Body of pancreas (tissue), 4 donors: ENCODE measurements at regions not wholly inside any gene's neighbourhood (a gene's known extent, or its start where the extent isn't known, plus 50 kb on each side); places are given as distances from the start of the nearest gene placed in this dataset.
A peak's percentile ranks its signal among the peaks of the same experiment; 100 is the strongest.
"Not testable (repeated sequence)": the region's sequence is repeated elsewhere in the genome, so short reads cannot be mapped to it uniquely, and the experiment has no call there.

Experiments
- ATAC-seq: fragments of 150-250 bp; one replicate; pipeline ENCODE4 v1.9.1; 2016
- DNase-seq, 4 donors: peaks; one replicate each; pipeline ENCODE4 v3.0.0-alpha.2; 2019
- H3K27ac ChIP-seq, 4 donors: fragments of 200-600 bp; sonication (generic); 1 replicate in 3 of 4; 2 replicates in 1 of 4; pipeline versions ENCODE4 v1.5.1 to v1.6.1; 2016 to 2019; ENCODE audit warnings: mild to moderate bottlenecking in 1 of 4, mixed read lengths in 1 of 4, moderate library complexity in 1 of 4
- H3K27me3 ChIP-seq, 2 donors: fragments of 200-600 bp; sonication (generic); one replicate each; pipeline ENCODE4 v1.6.0; 2016; ENCODE audit warnings: mild to moderate bottlenecking in 1 of 2
- H3K36me3 ChIP-seq, 2 donors: fragments of 200-600 bp; sonication (generic); replicated peaks in 1 of 2; 2 replicates each; pipeline ENCODE4 v1.5.1; 2016; ENCODE audit warnings: low read depth in 2 of 2; ENCODE audit not compliant: insufficient read depth in 1 of 2
- H3K4me1 ChIP-seq: fragments of 200-600 bp; sonication (generic); one replicate; pipeline ENCODE4 v1.6.0; 2016
- H3K4me3 ChIP-seq, 2 donors: fragments of 200-600 bp; sonication (generic); 1 replicate in 1 of 2; 2 replicates in 1 of 2; pipeline ENCODE4 v1.5.1; 2016 to 2019
- H3K9me3 ChIP-seq, 3 donors: fragments of 200-600 bp; sonication (generic); 1 replicate in 2 of 3; 2 replicates in 1 of 3; pipeline ENCODE4 v1.5.1; 2016
- POLR2A ChIP-seq, 3 donors: fragments of 450-650 bp; IDR thresholded peaks; one replicate each; pipeline ENCODE4 v1.6.1; 2016; ENCODE audit warnings: antibody characterized with exemption in 3 of 3, mild to moderate bottlenecking in 2 of 3
- WGBS, 2 donors: methylation state at CpG; one replicate each; pipeline ENCODE4 v1.1.5; 2017; 5-methylcytosine and 5-hydroxymethylcytosine counted together
- intact Hi-C: fragments of 100-400 bp; cut with DNase I; formaldehyde crosslinking; loops from one replicate; pipeline ENCODE4 v1.15.1; 2023
- TF ChIP-seq, protein P1 (sequence below), 7 experiments: fragments of 450-650 bp in 4 of 7; fragments of 200-600 bp in 3 of 7; sonication (generic) in 3 of 7; IDR thresholded peaks; one replicate each; pipeline ENCODE4 v1.5.1; 2016 to 2019; ENCODE audit warnings: antibody characterized with exemption in 7 of 7

DNA sequence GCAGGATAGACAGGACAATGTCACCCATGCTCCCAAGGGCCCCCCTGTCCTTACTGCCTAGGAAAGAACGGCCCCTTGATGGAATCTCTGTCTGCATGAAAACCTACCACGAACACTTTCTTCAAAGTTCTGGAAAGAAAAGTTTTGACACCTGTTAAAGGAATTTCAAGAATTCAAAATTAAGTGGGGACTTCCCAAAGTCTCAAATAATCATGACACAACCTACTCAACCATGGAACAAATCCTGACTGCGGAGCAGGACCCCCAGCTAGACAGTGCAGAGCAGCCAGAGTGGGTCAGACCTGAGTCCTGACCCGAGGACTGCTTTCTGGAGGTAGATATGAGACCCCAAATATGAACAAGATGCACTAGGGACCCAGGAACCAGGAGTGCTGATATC, 245.3 kb upstream of the NSMCE3 start:
- WGBS, 2 donors: 62 to 64% methylated on average over 4 of the region's 4 CpGs
- H3K27ac ChIP-seq: peak overlapping the region in 2 of 4 donors; percentile 23 to 38
- H3K36me3 ChIP-seq: no peaks in the 10 kb centered on the region
- intact Hi-C loops: no loop called here
- H3K4me1 ChIP-seq: peaks cover 11% of the 10 kb centered on the region
- DNase-seq (no peak), ATAC-seq (peak; percentile 51)
- TF ChIP-seq, protein P1, sequence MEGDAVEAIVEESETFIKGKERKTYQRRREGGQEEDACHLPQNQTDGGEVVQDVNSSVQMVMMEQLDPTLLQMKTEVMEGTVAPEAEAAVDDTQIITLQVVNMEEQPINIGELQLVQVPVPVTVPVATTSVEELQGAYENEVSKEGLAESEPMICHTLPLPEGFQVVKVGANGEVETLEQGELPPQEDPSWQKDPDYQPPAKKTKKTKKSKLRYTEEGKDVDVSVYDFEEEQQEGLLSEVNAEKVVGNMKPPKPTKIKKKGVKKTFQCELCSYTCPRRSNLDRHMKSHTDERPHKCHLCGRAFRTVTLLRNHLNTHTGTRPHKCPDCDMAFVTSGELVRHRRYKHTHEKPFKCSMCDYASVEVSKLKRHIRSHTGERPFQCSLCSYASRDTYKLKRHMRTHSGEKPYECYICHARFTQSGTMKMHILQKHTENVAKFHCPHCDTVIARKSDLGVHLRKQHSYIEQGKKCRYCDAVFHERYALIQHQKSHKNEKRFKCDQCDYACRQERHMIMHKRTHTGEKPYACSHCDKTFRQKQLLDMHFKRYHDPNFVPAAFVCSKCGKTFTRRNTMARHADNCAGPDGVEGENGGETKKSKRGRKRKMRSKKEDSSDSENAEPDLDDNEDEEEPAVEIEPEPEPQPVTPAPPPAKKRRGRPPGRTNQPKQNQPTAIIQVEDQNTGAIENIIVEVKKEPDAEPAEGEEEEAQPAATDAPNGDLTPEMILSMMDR (IDR thresholded peaks at IDR 0.05): no peak
- TF ChIP-seq POLR2A (IDR thresholded peaks at IDR 0.05): no peak
- H3K9me3 ChIP-seq: no peaks in the 10 kb centered on the region
- H3K4me3 ChIP-seq: no peak overlapping the region
- H3K27me3 ChIP-seq: no peaks in the 10 kb centered on the region

DNA sequence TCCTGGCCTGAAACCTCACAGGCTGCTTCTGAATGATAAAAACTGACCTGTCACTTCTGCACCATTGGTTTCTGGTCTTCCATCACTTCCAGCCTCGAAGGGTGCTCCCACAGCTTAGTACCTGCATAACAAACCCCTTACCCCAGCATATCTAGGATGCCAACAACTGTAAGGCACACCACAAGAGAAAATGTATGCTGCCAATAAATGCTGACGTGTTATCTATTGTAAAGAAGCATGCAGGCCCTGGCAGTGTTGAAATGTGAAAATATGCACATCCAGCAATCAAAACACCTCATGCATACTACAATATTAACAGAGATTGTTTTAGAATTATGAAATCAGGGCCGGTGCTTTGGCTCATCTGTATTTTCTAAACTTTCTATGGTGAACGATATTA, 242.0 kb upstream of the NSMCE3 start:
- Histone ChIP-seq H3K4me3 (no peak overlapping the region), H3K36me3 (no peaks in the 10 kb centered on the region), H3K9me3 (no peaks in the 10 kb centered on the region), H3K4me1 (peaks cover 4% of the 10 kb centered on the region), H3K27me3 (no peaks in the 10 kb centered on the region), H3K27ac (no peak overlapping the region)
- WGBS, 2 donors: 71 to 80% methylated on average over 4 of the region's 4 CpGs
- TF ChIP-seq, protein P1 (IDR thresholded peaks at IDR 0.05): no peak
- TF ChIP-seq POLR2A (IDR thresholded peaks at IDR 0.05): no peak
- DNase-seq: no peak
- ATAC-seq: no peak
- intact Hi-C loops: no loop called here

DNA sequence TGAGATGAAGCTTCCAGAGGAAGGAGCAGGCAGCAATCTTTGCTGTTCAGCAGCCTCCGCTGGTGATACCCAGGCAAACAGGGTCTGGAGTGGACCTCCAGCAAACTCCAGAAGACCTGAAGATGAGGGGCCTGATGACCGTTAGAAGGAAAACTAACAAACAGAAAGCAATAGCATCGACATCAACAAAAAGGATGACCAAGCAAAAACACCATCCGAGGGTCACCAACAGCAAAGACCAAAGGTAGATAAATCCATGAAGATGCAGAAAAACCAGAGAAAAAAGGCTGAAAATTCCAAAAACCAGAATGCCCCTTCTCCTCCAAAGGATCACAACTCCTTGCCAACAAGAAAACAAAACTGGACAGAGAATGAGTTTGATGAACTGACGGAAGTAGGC, 235.9 kb upstream of the NSMCE3 start:
- ATAC-seq, intact Hi-C loops: not testable (repeated sequence)

DNA sequence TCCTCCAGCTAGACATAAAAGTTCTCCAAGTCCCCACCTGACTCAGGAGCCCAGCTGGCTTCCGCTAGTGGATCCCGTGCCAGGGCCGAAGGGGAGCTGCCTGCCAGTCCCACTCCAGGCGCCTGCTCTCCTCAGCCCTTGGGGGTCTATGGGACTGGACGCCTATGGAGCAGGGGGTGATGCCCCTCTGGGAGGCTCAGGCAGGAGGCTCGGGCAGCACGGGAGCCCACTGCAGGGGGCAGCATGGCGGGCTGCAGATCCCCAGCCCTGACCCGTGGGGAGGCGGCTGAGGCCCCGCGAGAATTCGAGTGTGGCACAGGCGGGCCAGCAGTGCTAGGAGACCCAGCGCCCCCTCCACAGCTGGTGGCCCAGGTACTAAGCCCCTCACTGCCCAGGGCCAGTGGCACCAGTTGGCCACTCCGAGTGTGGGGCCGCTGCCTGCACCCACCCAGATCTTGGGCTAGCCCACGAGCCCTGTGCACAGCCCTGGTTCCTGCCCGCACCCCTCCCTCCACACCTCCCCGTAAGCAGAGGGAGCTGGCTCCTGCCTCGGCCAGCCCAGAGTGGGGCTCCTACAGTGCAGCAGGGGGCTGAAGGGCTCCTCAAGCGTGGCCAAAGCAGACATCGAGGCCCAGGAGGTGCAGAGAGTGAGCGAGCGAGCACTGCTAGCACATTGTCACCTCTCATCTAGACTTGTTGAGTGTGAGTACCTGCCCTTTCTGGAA, 221.3 kb upstream of the NSMCE3 start:
- 96 to 100% methylated on average over 4 to 14 of the region's 25 CpGs for WGBS, 2 donors
- Histone ChIP-seq H3K27me3 (no peaks in the 10 kb centered on the region), H3K4me1 (no peaks in the 10 kb centered on the region), H3K36me3 (no peaks in the 10 kb centered on the region), H3K27ac (no peak overlapping the region), H3K9me3 (no peaks in the 10 kb centered on the region), H3K4me3 (no peak overlapping the region)
- ATAC-seq (no peak), DNase-seq (no peak)
- intact Hi-C loops: no loop called here
- TF ChIP-seq, protein P1 (IDR thresholded peaks at IDR 0.05): no peak
- TF ChIP-seq POLR2A (IDR thresholded peaks at IDR 0.05): no peak

More for the DNA sequence above, 235.9 kb upstream of the NSMCE3 start:
- not testable (repeated sequence) for H3K4me3 ChIP-seq, DNase-seq, H3K9me3 ChIP-seq, H3K4me1 ChIP-seq, H3K27ac ChIP-seq, H3K36me3 ChIP-seq, H3K27me3 ChIP-seq
- WGBS, 2 donors: 81 to 89% methylated on average over 5 of the region's 5 CpGs

DNA sequence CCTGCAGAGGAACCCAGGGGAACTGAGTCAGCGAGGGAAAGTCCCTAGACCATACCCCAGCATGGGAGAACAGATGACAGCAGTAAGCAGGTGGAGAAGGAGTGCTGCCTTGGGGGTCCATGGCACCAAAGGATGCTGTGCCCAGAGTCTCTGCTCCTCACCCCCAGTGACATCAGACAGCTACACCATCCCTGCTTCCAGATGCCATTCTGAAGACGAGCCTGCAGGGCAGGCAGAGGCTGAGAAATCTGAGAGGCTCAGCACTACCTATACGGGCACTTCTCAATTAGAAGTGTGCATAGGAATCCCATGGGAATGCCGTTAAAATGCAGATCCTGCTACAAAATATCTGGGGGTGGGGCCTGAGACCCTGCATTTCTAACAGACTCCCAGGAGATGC, 211.3 kb upstream of the NSMCE3 start:
- H3K4me3 ChIP-seq: no peak overlapping the region
- whole genome bisulfite sequencing, 2 donors: 88 to 90% methylated on average over 4 of the region's 4 CpGs
- no peak overlapping the region for H3K27ac ChIP-seq
- H3K9me3 ChIP-seq: no peaks in the 10 kb centered on the region
- H3K36me3 ChIP-seq: no peaks in the 10 kb centered on the region
- H3K4me1 ChIP-seq: no peaks in the 10 kb centered on the region
- H3K27me3 ChIP-seq: no peaks in the 10 kb centered on the region
- no peak for DNase-seq
- intact Hi-C loops: no loop called here
- no peak for ATAC-seq
- TF ChIP-seq, protein P1 (IDR thresholded peaks at IDR 0.05): no peak
- no peak for TF ChIP-seq POLR2A (IDR thresholded peaks at IDR 0.05)
